NOMO-1 treated with dmso at 0.1 percent for 144 hours (cell line): ENCODE measurements at regions not wholly inside any gene's neighbourhood (a gene's known extent, or its start where the extent isn't known, plus 50 kb on each side); places are given as distances from the start of the nearest gene placed in this dataset.

Source experiments
- DNase-seq: peaks from one replicate; lab custom pipeline; 2025; ENCODE audit not compliant: unreplicated experiment; lab: John Stamatoyannopoulos, UW

DNA sequence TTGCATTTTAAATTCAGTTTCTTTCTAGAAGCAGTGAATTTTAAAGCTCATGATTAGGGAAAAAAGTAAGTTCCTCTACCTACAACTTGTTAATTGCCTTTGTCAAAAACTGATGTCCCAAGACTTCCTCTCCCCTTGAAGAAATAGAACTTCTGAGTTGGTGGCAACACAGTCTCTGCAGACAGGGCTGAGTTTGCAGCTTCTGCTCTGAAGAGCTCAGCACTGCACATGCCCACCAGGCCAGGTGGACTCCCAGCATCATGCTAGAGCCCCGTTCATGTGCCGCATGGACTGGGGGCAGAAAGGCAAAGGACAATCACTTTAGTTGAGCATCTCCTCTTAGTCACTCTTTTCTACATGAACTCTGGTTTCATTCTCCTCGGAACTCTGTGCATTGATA is 620.1 kb downstream of the VRK1 start:
- DNase-seq, result no peak

DNA sequence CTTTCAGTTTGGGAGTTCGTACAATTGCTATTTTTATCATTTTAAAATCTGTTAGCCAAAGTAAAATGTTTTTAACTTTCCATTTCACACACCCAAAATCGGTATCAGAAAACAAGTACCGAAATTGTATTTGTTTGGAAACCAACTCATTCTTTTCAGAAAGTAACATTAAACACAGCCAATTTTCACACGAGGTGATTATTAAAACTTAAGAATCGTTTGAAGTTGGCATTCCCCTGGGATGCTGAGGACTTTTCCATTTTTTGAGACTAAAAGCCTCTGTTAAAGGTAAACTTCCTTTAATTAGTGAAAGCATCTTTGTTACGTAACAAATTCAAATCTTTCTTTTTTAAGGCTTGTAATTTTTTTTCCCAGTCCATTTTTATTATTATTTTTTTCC is 623.0 kb downstream of the VRK1 start:
- DNase-seq, result no peak

DNA sequence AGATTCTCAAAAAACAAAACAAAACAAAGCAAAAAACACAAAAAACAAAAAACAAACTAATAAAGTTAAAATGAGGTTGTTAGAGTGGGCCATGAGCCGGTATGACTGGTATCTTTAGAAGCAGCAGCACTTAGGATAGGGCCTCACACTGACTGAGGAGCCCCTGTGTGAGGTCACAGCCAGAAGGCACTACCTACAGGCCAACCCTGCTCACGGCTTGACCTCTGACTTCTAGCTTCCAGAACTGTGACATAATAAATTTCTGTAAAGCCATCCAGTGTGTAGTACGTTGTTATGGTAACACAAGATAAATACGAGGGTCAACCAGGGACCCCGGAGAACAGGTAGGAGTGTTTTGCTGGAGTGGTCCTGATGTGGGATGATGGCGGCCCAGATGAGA is 629.6 kb downstream of the VRK1 start:
- DNase-seq, result no peak

DNA sequence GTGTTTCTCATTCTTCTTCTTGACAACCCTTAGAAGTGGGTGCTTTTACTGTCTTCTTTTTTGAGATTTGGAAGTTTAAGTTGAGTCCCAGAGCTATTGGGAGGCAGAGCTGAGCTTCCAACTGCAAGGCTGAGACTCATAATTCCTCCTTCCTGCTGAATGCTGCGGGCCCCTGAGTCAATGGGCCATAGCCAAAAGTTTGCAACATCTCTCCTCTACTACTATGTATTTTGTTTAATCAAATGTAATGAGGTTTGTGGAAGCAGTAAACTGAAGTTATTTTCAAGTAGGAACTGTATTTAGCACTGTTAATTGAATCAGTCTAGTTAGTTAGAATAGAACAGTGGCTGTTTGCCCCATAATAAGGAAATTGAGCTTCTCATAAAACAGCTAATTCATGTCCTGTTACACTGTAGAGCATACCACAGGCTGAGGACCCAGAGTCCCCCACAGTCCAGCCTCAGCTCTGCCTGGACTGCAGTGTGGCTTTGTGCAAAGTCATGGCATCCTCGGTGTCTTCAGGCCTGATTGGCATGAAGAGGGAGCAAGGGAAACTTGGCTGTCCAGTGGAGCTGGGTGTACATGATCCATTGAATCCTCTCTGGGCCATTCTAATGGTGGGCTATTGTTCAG is 631.7 kb downstream of the VRK1 start:
- no peak for DNase-seq

DNA sequence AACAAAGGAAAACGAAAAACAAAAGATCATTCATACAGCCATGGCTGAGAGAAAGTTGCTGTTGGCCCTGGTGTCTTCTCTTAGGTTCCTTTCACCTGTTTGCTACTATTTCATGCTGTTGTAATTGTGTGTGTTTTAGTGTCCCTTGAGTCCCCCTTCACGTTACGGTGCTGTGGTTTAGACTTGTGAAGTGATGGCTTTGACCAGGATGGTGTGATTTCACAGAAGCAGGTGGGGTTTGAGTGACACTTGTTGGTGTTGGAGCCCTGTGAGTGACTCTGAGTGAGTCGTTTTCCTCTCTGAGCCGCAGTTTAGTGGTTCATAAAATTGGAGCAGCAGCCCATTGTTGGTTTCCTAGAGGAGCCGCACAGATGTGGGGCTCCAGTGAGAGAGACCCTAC is 635.4 kb downstream of the VRK1 start:
- no peak for DNase-seq

DNA sequence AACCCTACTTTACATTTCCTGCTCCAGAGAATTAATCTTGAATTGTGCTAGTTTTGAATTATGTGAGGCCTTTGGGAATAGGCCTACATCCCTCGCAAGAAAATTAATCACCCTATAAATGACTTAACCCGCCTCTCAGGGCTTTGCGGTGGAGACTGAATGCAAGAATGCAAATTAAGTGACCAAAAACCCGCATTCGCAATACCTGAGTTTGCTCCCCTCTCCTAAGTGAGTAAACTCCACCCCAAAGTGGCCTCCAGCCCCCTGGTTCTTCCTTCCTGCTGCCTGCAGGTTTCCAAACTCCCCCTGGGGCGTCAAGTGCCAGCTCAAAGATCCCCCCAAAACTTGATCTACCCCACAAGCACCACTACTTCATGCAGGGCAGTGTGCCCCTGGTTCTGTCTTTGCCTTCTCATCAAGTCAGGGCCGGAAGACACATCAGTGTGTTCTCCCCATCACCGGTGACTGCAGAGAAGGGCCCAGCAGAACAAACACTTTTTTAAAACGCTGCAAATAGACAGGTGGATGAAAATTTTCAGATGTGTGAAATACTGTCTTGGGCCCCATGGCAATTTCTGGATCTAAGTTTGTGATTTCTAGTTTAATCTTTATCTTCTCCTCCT is 644.7 kb downstream of the VRK1 start:
- DNase-seq, result no peak

DNA sequence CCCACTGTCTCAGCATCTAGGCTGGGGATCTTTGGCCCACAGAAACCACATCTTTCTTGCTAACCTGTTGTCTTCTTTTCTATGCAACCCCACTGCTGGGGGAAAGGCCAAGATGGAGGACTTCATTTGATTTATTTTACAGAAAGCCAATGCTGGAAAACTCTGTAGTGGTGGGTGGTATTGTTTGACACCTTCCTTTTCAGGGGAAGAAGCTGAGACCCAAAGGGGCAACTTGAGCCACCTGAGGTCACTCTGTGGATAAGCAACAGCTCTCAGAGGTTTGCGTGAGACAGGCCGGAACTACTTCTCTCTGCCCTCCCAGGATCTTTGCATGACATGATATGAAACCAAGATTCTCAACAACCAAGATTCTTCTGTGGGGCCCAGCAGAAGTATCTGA is 645.2 kb downstream of the VRK1 start:
- no peak for DNase-seq

DNA sequence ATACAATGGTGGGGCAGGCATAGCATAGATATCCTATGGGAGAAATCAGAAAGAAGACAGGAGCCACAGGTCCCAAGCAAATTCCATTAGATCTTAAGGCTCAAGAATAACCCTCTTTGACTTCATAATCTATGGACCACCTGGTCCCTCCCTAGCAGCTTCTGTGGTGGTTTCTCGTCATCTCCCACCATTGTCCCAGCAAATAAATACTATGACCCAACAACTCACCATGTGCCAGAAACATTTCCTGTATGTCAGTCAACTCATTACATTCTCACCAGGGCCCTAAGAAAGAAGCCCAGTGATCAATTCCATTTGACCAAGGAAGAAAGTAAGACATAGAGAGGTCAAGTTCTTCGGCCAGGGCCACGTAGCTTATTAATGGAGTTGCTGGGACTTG is 646.2 kb downstream of the VRK1 start:
- no peak for DNase-seq

DNA sequence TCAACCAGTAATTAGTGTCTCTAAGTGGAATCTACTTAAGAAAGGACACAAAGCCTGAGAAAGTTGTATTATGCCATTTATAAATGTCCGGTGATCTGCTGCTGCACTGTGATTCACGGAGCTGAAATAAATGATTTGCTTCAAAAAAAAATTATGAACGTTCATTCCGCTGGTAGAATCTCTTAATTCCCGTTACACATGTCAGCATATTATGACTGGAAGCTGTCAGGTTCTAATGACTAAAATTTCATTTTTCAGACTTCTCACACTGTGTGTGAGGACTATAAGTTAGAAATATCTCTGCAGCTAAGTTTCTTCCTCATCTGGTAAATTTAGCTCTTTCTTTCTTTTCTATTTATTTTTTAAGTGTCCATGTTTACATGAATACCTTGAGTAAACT is 647.1 kb downstream of the VRK1 start:
- DNase-seq, result no peak

DNA sequence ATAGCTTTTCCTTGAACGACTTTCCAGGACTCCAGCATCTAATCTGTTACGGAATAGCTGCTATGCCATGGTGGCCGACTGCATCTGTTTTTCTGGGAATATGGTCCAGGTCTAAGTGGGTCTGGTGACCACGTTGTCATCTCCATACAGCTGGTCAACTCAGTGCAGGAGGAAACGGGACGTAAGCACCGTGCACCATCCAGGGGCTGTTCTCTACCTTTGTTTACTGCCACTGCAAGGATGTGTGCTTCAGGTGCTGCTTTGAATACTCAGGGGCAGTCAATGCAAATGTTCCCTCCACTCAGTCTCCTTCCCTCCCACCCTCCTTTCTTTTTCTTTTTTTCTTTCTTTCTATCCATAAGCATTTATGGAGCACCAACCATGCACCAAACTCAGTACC is 648.2 kb downstream of the VRK1 start:
- no peak for DNase-seq

DNA sequence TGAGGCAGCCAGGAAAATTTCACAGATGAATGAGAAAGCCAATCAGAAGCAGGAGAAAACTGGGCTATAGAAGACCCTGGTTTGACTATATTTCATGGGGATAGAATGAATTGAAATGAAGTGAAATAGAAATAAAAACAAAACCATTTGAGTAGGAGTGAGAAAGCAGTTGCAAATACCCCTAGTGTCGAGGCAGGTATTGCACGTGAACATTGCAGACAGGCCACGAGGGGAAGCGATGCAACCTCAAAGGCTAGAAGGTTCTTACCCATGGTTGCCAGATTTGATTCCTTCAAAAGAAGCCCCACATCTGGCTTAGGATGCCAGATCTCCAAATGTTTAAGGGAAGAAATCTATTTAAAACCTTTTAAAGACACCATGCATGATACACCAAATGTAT is 648.9 kb downstream of the VRK1 start:
- no peak for DNase-seq

DNA sequence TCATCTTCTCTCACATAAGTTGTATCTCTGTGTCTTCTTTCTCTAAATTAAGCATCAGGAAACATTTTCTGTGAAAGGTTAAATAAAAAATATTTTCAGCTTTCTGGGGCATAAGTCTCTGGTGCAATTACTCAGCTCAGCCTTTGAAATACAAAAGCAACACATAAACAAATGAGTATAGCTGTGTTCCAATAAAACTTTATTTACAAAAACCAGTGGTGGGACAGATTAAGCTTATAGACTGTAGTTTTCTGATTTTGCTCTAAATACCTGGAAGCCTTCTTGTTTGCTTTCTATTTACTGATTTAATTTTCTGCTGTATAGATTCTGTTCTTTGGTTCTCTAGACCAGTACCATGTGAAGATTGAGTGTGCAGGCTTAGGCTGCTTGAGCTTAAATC is 655.1 kb downstream of the VRK1 start:
- no peak for DNase-seq

DNA sequence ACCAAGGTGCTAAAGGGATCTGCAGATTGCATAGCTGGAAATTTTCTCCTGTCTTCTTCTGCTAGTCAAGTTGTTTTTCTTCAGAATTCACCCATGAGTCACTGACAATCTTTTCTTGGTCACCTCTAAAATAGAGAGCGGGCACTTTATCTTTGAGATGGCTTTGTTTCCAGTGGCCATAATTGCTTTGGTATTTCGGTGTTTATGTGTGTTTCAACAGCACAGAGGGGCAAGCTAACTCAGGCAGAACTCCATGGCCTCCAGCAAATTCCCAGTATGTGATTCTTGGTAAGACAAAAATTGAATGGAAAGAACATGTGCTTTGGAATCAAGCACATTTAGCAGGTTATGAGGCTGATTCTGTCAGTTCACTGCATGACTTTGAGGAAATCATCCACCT is 656.8 kb downstream of the VRK1 start:
- DNase-seq, result no peak

DNA sequence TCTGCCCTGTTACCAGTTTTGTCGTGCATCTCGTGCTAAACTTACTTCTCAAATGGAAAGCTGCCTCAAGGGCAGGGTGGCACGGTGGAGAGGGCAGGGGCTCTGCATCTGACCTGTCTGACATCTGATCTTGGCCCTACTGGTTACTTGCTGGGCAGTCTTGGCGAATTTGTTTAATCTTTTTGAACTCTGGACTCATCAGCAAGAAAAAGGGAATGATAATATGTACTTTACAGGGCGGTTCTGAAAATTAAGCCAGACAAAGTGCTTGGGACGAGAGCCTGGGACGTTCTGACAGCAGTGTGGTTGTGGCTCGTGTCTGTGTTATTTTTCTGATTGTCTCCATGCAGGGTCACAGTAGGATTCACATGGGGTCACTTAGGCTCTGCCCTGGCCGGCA is 659.3 kb downstream of the VRK1 start:
- no peak for DNase-seq

DNA sequence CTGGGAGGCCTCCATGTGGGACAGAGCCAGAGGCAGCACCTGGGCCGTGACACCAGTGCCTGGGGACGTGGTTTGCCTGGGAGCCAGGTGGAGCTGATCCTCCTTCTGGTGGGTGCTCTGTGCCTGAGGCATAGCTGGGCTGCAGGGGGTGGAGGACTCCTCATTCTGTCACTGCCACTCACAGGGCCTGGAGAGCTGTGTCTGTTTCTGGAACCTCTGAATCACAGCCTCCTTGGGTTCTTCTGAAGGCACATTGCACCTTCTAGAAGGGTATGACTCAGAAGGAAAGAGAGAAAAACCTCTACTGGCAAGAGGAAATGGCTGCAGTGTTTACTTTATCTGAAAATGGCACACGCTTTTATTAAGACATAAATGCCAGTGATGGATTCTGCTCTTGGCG is 659.8 kb downstream of the VRK1 start:
- no peak for DNase-seq

DNA sequence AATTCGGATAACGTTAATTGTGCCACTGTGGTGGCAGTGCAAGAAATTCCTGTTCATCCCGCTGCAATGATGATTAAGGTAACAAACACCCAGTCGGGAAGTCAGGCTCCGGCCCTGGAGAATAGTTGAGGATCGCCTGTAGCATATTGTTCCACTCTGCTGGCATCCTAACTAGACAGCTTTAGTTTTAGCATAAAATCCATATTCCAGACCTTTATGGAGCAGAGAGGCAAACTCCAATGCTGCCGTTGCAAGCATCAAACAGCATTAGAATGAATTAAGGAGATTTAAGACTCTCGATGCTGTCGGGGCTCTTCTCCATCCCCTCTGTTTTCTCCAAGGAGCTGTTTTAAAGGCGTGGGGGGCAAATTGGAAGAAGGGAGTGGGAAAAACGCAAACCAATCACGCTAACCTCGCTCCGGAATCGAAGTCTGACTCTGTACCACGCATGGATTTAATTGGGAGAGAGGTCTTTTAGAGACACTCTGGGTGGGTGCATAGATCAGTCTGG is 660.4 kb downstream of the VRK1 start:
- DNase-seq, result no peak

DNA sequence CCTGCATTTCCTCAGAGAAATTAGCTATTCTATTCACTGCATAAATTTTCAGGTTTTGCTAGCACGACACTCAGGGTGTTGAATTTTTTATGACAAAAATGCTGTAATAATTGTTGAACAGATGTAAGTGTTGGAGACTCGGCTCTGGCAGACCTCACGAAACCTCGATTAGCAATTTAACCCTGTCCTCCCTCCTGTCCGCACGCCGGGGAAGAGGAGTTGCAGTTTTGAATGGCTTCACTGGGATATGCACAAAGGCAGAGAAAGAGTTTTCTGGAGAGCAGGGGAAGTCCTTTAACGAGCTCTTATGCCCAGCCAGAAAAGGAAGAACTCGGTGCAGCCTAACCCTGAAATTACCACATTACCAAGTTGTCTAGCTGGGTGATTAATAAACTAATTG is 661.1 kb downstream of the VRK1 start:
- no peak for DNase-seq

DNA sequence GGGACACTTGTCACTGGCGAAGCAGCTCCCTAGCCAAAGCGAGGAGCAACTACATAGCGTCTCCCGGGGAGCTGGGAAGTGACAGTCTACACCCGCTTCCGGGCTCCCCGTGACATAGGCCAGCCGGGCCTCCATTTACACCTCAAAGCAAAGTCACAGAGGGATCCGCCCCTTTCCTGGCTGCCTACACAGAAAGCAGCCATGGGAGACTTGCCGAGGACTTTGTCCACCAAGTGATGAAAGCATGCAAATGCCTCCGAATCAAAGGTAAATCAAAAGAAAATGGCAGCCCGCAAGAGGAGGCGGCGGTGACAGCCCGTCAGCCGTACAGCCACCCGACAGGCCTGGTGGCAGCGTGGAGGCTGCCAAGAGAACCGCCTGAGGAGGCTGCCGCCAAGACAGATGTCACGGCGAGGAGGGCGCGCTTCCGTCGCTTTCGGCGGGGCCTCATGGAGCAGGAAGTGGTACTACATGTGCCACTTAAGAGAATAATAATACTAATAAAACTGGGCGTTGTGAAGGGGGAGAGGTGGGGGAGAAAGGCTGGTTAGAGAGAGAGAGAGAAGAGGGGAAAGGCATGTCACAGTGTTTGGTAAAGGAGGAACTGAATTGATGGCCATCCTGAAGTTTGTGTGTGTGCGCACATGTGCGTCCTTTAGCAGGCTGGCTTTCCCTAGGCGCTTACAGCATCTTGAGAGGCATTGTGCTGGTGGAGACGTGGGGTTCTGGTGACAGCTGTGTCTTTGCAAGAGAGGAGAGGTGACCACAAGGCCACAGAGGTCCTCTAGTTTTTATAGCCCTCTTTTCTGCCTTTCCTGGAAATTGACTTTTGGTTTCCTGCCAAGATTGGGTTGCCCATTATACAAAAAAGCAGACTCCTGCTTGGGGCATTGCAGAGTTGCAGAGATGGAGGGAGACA is 661.7 kb downstream of the VRK1 start:
- no peak for DNase-seq

DNA sequence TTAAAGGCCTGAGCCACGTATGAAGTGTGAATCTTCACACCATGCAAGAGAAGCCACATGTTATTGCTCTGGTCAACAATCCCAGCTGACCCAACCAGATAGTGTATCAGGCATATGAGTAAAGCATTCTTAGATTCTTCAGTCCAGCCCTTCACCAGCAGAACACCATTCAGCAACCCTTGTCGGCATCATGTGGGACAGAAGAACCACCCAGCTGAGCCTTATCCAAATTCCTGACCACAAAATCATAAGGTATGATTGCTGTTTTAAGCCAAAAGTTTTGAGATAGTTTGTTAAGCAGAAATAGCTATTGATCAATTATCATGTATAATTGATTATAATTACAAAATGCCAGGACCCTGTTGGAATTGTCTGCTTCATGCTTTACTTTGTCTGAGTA is 664.9 kb downstream of the VRK1 start:
- DNase-seq, result no peak

DNA sequence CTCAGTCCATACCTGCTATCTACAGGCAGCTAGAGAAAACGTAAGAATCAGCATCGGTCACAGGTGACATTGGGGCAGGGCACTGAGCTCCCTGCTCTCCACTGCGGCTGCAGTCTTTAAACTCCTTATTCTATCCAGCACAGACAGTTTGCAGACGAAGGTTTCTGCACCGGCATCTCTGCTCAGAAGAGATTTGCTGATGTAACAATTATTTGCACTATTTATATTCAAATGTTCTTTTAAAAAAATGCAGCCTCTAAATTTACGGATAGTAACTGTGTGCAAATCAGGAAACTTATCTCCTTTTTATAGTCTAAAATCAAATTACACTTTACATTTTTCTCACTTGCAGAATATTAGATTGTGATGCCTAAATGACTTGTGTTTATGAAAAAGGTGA is 671.0 kb downstream of the VRK1 start:
- DNase-seq, result no peak

DNA sequence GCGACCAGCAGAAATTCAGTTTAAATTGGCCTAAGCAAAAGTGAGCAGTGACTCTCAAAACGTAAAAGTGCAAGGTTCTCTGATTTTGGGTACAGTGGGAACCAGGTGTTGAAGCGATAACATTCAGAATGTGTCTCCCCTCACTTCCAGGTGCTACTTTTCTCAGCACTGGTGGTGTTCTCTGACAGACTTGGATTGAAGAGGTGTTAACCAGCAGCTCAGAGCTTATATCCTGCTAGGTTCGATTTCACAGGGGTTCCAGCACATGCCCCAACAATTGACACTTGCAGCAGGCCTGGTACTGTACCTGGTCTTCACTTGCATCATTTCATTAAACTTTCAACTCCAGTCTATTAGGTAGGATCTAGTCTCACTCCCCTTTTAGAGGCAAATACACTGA is 680.2 kb downstream of the VRK1 start:
- no peak for DNase-seq

DNA sequence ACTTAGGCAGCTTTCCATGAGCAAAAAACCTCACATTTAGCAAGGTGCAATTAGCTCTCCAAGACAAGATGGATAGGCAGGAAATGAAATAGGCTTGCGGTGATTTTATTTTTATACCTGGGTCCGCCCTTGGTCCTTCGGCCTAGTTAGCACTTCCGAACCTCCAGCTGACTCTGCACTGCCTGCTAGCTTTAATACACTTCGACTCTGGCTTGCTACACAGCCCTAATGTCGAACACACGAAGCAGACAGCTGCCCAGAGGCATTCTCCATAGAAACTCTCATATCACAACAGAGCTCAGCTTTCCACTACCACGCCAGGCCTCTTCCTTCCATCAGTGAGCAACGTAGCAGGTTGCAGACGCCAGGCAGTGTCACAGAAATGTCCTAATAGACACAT is 688.0 kb downstream of the VRK1 start:
- no peak for DNase-seq
